IPS-NIHi11 (cell line): ENCODE measurements at regions not wholly inside any gene's neighbourhood (a gene's known extent, or its start where the extent isn't known, plus 50 kb on each side); places are given as distances from the start of the nearest gene placed in this dataset.
"Not testable (repeated sequence)": the region's sequence is repeated elsewhere in the genome, so short reads cannot be mapped to it uniquely, and the experiment has no call there.

Source experiments
- DNase-seq: peaks from one replicate; pipeline ENCODE4 v3.0.0; 2012; ENCODE audit warnings: mixed read lengths, low spot score

- not testable (repeated sequence) for DNase-seq
Measured at GRCh38 chr16:29355339-29356059, 51.0 kb downstream of the NPIPB11 start.

- DNase-seq: not testable (repeated sequence)
Measured at GRCh38 chr16:29354449-29354848, 52.1 kb downstream of the NPIPB11 start.

- not testable (repeated sequence) for DNase-seq
Measured at GRCh38 chr16:29352617-29352999, 53.9 kb downstream of the NPIPB11 start.

DNA sequence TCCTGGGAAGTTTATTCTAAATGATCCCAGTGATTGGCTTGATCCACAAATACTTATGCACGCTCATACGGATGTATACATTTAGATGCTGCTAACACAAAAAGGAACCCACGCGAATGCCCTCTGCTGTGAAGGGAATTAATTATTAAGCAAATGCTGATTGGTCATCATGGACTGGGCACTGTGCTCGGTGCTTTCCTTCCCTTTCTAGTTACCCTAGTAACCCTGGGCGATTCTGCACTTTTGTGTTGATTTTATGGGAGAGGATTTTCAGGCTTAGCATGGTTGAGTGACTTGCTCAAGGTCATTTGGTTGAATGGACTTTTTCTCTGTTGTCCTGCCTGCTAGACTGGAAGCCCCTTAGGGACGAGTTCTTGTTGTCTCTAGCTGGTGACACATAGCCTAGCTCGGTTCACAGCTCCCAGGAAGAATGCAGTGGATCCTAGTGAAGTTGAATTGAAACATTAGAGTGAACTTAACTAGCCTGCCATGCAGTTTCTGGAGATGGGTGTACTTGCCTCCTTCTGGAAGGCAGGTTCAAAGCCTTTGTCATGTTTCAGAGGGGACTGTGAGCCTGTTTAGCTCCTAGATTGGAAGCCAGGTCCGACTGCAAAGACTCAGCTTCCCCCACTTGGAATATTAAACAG is 54.4 kb downstream of the NPIPB11 start:
- DNase-seq: not testable (repeated sequence)

DNA sequence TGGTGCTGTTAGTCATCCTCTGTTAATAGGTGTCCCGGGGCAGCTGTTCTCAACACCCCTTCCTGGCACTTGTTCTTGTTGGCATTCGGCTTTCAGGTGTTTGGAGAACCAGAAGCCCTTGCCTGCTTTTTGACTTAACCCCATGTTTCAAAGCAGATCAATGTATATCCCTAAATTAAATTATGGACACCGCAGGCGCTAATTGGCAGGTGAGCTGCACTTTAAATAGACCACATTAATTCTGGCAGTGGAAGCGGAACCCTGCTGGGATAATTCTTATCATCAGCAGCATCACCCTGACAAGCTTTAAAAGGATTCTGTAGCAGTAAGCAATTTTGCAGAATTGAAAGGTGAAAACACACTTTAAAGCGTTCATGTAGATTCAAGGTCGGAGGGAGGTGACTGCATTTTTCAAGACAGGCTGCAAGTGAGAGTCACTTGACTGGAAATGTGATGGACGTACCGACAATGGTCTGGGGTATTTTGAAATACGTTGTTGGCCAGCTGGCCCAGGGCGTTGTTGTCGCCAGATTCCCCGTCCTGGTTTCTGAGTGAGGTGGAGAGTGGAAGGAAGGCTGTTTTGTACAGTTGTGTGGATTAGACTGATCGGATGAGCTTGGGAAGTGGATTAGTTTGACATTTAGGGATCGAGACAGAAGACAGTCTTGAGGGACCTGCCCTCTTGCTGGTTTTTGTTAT is 55.1 kb downstream of the NPIPB11 start:
- DNase-seq: not testable (repeated sequence)

- not testable (repeated sequence) for DNase-seq
Measured at GRCh38 chr16:29349966-29350365, 56.5 kb downstream of the NPIPB11 start.

DNA sequence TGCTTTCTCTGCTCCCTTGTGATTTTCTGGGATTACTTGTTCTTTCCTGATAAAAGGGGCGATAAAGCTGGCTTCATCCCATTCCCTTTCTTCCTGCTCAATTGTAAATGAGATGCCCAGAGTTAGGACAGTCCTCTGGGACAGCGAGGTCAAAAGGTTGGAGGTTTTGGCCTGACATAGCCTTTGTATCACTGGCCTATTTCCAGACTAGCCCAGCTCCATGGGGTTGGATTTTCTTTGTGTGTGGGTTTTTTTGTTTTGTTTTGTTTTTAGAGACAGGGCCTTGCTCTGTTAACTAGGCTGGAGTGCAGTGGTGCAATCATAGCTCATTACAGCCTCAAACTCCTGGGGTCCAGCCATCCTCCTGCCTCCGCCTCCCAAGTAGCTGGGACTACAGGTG is 57.8 kb downstream of the NPIPB11 start:
- not testable (repeated sequence) for DNase-seq

DNA sequence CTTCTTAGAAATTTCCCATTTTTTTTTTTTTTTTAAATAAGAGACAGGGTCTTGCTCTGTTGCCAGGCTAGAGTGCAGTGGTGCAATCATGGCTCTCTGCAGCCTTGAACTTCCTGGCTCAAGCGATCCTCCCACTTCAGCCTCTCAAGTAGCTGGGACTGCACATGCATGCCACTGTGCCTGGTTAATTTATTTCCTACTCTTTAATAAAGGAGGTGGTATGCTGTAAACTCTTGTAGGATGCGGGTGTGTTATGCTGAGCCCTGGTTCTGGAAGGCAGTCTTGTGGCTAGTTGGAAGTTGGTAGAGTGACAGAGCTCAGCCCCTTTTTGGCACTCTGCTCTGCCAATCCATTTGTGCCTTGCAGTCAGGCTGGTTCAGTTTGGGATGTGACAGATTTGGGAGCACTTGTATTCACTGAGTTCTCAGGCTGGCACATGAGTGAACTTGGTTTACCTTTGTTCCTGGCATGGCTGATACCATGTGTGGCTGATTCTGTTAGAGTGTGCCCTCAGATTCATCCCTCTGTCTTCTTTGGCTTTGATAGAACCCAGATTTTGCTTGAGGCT is 58.3 kb downstream of the NPIPB11 start:
- DNase-seq: not testable (repeated sequence)

GRCh38 chr16:29346796-29347580 is 59.5 kb downstream of the NPIPB11 start:
- DNase-seq: not testable (repeated sequence)

GRCh38 chr16:29346203-29346602 is 60.3 kb downstream of the NPIPB11 start:
- not testable (repeated sequence) for DNase-seq

- not testable (repeated sequence) for DNase-seq
Measured at GRCh38 chr16:29342937-29343336, 63.6 kb downstream of the NPIPB11 start.

DNA sequence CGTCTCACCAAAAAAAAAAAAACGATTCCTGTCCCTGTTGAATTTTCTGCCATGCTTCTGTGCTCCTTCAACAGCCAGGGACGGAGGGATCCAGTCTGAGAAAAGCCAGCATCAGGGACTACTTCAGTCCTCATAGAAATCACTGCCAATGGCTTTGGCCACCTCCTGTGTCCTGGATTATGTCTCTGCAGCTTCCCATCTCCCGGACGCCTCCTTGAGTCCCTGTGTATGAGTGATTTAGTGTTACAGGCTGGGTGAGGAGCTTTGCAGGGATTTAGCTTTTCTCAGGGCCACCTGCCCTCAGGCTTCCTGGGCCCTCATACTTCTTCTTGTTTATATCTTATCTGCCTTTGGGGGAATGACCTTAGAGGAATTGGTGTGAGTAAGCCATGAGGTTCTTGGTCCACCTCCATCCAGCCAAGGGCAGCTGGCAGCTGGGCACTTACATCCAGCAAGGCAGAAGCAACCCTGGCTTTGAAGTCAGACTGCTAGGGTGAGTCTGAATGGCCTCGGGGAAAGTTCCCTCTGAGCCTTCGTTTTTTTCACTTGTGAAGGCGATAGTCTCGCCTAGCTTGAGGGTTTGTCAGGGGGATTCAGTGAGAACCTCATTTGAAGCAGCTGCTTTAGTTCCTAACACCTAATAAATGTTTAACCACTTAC is 65.6 kb downstream of the NPIPB11 start:
- DNase-seq: not testable (repeated sequence)

DNA sequence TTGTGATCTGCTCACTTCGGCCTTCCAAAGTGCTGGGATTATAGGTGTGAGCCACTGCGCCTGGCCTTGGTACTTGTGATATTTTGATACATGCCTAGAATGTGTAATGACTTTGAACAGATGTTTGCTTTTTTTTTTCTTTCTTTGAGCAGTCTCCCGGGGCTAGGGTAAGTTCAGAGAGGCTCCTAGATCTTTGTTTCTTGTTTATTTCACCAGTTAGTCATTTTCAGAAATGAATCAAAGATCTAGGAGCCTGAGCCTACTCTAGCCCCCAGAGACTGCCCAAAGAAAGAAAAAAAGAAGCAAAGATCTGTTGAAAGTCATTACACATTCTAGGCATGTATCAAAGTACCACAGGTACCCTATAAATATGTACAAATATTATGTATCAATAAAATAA is 66.3 kb downstream of the NPIPB11 start:
- not testable (repeated sequence) for DNase-seq

DNA sequence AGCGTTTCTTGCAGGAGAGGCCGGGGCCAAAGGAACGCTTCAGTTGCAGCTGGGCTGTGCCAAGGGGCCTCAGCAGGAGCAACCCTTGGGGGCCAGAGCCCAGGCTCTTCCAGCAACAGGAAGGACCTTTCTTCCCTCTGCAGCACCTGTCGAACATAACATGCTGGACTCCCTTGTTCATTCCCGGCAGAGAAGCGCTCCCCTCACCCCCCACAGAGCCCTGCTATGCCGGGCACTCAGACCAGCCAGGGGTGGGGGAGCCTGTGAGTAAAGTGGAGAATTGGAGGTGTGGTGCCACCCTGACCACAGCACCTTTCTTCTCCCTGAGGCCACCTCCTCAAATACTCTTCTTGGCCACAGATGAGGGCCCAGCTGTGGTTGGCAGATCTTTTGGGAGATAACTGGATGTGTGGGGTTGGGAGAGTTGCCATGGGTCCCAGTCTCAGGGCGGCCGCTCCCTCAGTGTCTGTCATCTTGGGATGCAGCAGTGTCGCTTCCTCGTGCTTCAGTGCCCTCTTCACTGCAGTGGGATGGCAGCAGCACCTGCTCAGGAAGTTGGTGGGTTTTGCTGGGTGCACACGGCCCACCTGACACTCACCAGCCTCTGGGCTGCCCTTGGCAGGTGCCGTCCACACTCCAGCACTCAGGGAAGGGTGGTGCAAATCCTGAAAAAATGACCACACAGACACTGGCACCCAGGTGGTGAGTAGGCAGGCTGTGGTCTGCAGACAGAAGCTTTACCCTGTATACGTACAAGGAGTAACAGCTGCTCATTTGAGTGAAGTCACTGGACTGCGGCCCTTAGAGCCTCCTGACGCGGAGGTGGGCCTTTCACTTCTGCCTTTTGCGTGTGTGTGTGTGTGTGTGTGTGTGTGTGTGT is 67.5 kb downstream of the NPIPB11 start:
- not testable (repeated sequence) for DNase-seq

DNA sequence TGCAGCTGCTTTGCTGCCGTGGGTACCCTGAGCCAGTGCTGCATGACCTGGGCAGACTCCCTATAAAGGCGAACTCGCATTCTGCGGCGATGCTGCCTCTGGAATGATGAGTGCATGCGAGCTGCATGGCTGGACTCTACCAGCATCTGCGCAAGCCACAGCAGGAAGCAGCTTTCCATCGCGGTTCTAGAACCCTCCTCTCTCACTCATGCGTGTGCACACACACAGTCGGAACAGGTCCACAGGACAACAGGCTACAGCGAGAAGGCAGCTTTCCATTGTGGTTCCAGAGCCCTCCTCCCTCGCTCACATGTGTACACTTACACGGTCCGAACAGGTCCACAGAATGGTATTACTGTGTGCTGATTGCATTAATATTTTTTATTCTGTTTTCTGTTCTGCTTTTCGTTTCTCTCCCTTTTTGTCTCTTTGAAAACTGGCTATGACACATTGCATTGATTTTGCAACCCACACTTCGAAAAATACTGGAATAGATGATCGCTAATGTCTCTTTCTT is 69.1 kb downstream of the NPIPB11 start:
- not testable (repeated sequence) for DNase-seq

DNA sequence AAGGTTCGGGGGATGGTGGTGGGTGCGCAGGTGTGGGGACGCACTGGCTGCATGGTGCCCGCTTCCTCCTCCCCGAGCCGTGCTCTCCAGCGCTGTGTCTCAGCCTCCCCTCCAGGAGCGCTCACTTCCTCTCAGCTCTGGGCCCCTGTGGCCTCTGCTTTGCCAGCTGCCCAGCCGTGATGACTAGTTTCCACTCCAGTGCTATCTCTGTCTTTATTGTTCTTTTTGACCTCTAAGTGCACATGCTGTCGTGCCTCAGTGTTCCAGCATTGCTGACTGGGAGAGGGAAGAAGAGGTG is 71.0 kb downstream of the NPIPB11 start:
- not testable (repeated sequence) for DNase-seq

DNA sequence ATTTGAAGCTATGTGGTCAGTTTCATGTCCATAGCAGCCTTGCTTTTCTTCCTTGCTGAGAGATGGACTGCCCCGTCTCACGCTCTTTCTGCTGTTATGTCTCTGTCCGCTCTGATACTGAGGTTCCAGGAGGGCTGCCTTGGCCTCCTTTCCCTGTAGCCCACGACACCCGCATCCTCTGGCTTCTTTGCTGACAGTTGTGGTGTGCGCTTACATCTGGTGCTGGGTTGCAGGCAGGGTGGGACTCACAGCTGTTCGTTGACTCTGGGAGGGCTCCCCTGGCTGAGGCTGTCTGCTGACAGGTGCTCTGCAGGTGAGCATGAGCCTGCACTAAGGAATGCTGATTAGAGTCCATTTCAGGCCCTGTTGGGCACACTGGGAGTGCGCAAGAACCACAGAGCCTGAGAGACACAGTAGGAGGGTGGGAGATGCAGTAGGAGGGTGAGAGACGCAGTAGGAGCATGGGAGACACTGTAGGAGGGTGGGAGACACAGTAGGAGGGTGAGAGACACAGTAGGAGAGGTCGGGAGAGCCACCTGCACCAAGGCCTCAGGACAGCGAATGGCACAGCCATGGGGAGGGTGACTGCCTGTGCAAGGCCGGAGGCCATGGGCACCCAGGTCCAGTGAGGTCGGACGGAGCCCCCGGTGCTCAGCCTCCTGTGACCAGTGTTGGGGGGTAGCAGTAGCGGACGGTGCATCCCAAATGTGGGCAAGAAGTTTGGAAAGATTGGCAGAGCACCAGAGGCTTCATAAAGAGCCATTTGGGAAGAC is 71.5 kb downstream of the NPIPB11 start:
- DNase-seq: not testable (repeated sequence)

DNA sequence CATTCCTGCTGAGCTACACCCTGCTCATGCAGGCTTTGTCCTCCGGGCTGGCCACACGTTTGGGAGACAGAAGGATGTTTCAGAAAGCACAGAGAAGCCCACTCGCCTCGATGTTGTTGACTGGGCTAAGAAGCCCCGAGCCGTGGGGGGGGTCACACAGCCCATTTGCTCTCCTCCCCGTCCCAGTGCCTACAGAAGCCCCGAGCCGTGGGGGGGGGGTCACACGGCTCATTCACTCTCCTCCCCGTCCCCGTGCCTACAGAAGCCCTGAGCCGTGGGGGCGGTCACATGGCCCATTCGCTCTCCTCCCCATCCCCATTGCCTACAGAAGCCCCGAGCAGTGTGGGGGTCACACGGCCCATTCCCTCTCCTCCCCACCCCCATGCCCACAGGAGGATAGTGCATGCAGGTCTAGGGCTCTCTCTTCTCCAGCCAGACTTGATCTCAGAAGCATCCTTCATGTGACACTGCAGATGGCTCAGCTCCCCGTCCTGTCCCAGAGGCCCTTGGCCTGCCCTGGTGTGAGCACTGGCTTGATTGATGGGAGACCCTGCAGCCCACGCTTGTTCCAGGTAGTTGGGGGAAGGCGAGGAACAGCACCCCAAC is 72.9 kb downstream of the NPIPB11 start:
- not testable (repeated sequence) for DNase-seq

DNA sequence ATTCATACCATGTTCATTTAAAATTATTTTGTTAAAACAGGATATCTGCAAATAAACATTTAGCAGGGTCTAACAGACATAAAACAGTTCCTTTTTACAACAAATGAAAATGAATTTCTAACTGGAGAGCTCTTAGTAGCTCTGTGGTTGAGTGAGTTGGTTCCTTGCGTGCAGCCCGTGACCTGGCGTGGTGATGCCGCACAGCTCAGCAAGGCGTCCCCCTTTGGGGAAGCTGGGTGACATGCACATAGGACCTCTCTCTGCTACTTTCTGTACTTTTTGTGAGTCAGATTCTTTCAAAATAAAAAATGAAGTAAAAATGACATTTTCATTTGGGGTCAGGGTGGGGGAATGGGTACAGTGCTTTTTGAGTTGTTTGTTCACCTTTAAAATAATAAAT is 75.9 kb downstream of the NPIPB11 start:
- DNase-seq: not testable (repeated sequence)
